ENCODE measurements at regions not wholly inside any gene's neighbourhood (a gene's known extent, or its start where the extent isn't known, plus 50 kb on each side); places are given as distances from the start of the nearest gene placed in this dataset.

GRCh38 chr1:56331892-56332567 is 247.3 kb downstream of the PLPP3 start:
- TF ChIP-seq CTCF (IDR thresholded peaks at IDR 0.05) (no peak), EP300 (IDR thresholded peaks at IDR 0.05) (no peak), POLR2A (IDR thresholded peaks at IDR 0.05) (no peak), POLR2AphosphoS5 (IDR thresholded peaks at IDR 0.05) (no peak)

Data from suprapubic skin (tissue), 4 donors.